Psoas muscle (tissue), 7 donors: ENCODE measurements at regions not wholly inside any gene's neighbourhood (a gene's known extent, or its start where the extent isn't known, plus 50 kb on each side); places are given as distances from the start of the nearest gene placed in this dataset.

ENCODE experiments used
- ATAC-seq, 4 donors: fragments of 200-7000 bp; cut with Tn5 transposase; one replicate each; pipeline ENCODE4 v1.9.1; 2020; ENCODE audit warnings: moderate library complexity in 3 of 4, mild to moderate bottlenecking in 2 of 4
- DNase-seq, 2 donors: peaks; one replicate each; pipeline ENCODE4 v3.0.0-alpha.2; 2020
- H3K27ac ChIP-seq: fragments of 200-600 bp; one replicate; pipeline ENCODE4 v1.8.0; 2022
- H3K27me3 ChIP-seq, 3 donors: fragments of 200-600 bp in 1 of 3; one replicate each; pipeline versions ENCODE4 v1.6.1 to v1.8.0; 2013 to 2022; ENCODE audit warnings: low read length in 2 of 3, mild to moderate bottlenecking in 2 of 3, moderate library complexity in 1 of 3; ENCODE audit not compliant: insufficient read depth in 3 of 3
- H3K36me3 ChIP-seq, 2 donors: fragments of 200-600 bp in 1 of 2; one replicate each; pipeline versions ENCODE4 v1.6.1 to v1.8.0; 2013 to 2022; ENCODE audit warnings: low read depth in 1 of 2, mild to moderate bottlenecking in 1 of 2, moderate library complexity in 1 of 2; ENCODE audit not compliant: insufficient read depth in 1 of 2
- H3K4me1 ChIP-seq: fragments of 200-600 bp; one replicate; pipeline ENCODE4 v1.8.0; 2022
- H3K4me3 ChIP-seq: fragments of 200-600 bp; one replicate; pipeline ENCODE4 v1.8.0; 2022; ENCODE audit warnings: mild to moderate bottlenecking
- H3K9me3 ChIP-seq: fragments of 200-600 bp; one replicate; pipeline ENCODE4 v1.8.0; 2022
- CTCF ChIP-seq: fragments of 200-600 bp; IDR thresholded peaks from one replicate; pipeline ENCODE4 v1.8.0; 2022; ENCODE audit warnings: antibody characterized with exemption
- WGBS, 3 donors: extraction: QIAGEN DNeasy Blood & Tissue Kit; methylation state at CpG; one replicate each; pipeline versions ENCODE4 v1.1.6 to v1.1.7; 2013; 5-methylcytosine and 5-hydroxymethylcytosine counted together
- intact Hi-C, 2 donors: fragments of 100-400 bp; cut with DNase I; formaldehyde crosslinking; loops; one replicate each; pipeline versions ENCODE4 v1.11.0 to v1.14.2; 2022
- donor health status: healthy with polysubstance abuse.
- donor health status: DM: no; HTN: no; CAD: no; lungs with moderate emphysema.
- donor health status: Bipolar disorder and iron deficiency.
- donor health status: healthy.
- donor health status: DM: yes; HTN: yes; CAD: no.
- donor health status: DM: no; HTN: no; CAD: no.
- donor health status: DM: yes; HTN: yes; CAD: no.

- 95 to 98% (median 96%) methylated on average over 1 of the region's 1 CpG for WGBS, 3 donors
- H3K27me3 ChIP-seq: no peaks in the 10 kb centered on the region
- H3K4me1 ChIP-seq: no peaks in the 10 kb centered on the region
- intact Hi-C loops: no loop called here
- H3K9me3 ChIP-seq: no peaks in the 10 kb centered on the region
- ATAC-seq (no peak), DNase-seq (no peak)
- no peak for TF ChIP-seq CTCF
- no peaks in the 10 kb centered on the region for H3K36me3 ChIP-seq
- H3K4me3 ChIP-seq: no peak overlapping the region
- no peak overlapping the region for H3K27ac ChIP-seq
Observed at GRCh38 chr2:138445227-138445626, 56.3 kb upstream of the SPOPL start.

GRCh38 chr2:138446043-138446442 lies 55.5 kb upstream of the SPOPL start:
- Histone ChIP-seq H3K27me3 (no peaks in the 10 kb centered on the region), H3K27ac (no peak overlapping the region), H3K4me3 (no peak overlapping the region), H3K4me1 (no peaks in the 10 kb centered on the region), H3K36me3 (no peaks in the 10 kb centered on the region), H3K9me3 (no peaks in the 10 kb centered on the region)
- intact Hi-C loops: no loop called here
- no peak for TF ChIP-seq CTCF
- WGBS, 3 donors: 80% methylated on average over 5 of the region's 5 CpGs
- ATAC-seq (no peak), DNase-seq (no peak)

GRCh38 chr2:138447889-138448570 lies 53.5 kb upstream of the SPOPL start:
- Histone ChIP-seq H3K27ac (no peak overlapping the region), H3K4me3 (no peak overlapping the region), H3K4me1 (peaks cover 6% of the 10 kb centered on the region), H3K9me3 (no peaks in the 10 kb centered on the region), H3K27me3 (no peaks in the 10 kb centered on the region), H3K36me3 (no peaks in the 10 kb centered on the region)
- ATAC-seq (no peak), DNase-seq (no peak)
- intact Hi-C loops: no loop called here
- 37 to 59% (median 59%) methylated on average over 2 of the region's 2 CpGs for WGBS, 3 donors
- TF ChIP-seq CTCF: no peak
